ENCODE measurements at regions not wholly inside any gene's neighbourhood (a gene's known extent, or its start where the extent isn't known, plus 50 kb on each side); places are given as distances from the start of the nearest gene placed in this dataset.
"Not testable (repeated sequence)": the region's sequence is repeated elsewhere in the genome, so short reads cannot be mapped to it uniquely, and the experiment has no call there.

GRCh38 chr3:48101301-48101650 lies 85.1 kb upstream of the MAP4 start:
- peak overlapping the region; percentile 14 for H3K4me2 ChIP-seq (ENCODE audit: insufficient read depth, low read length)

GRCh38 chr3:48092270-48092669 lies 76.1 kb upstream of the MAP4 start:
- H3K9me3 ChIP-seq (ENCODE audit: low read depth, low read length): no peaks in the 10 kb centered on the region

More at GRCh38 chr3:48101301-48101650, 85.1 kb upstream of the MAP4 start:
- not testable (repeated sequence) for H3K9me3 ChIP-seq (ENCODE audit: low read depth, low read length); H3K79me2 ChIP-seq (ENCODE audit: insufficient read depth, low read length); H3K4me1 ChIP-seq (ENCODE audit: insufficient read depth, low read length); H3K4me3 ChIP-seq (ENCODE audit: insufficient read depth, low read length); H3K27ac ChIP-seq (ENCODE audit: low read depth, low read length); H2AFZ ChIP-seq (ENCODE audit: low read length); H3K27me3 ChIP-seq (ENCODE audit: insufficient read depth, low read length); DNase-seq (ENCODE audit: insufficient read length, low spot score, missing footprints); H3K36me3 ChIP-seq (ENCODE audit: insufficient read depth, low read length); H4K20me1 ChIP-seq (ENCODE audit: insufficient read depth, low read length)

GRCh38 chr3:48090166-48090939 lies 74.1 kb upstream of the MAP4 start:
- no peaks in the 10 kb centered on the region for H3K9me3 ChIP-seq (ENCODE audit: low read depth, low read length)
- H3K36me3 ChIP-seq (ENCODE audit: insufficient read depth, low read length): no peaks in the 10 kb centered on the region
- H3K4me2 ChIP-seq (ENCODE audit: insufficient read depth, low read length): peak overlapping the region; percentile 87
- no peak overlapping the region for H2AFZ ChIP-seq (ENCODE audit: low read length)
- H3K4me1 ChIP-seq (ENCODE audit: insufficient read depth, low read length): peaks cover 29% of the 10 kb centered on the region
- TF ChIP-seq CTCF (IDR thresholded peaks at IDR 0.05; ENCODE audit: extremely low read depth, low read depth, low read length): no peak
- no peaks in the 10 kb centered on the region for H3K27me3 ChIP-seq (ENCODE audit: insufficient read depth, low read length)
- DNase-seq (ENCODE audit: insufficient read length, low spot score, missing footprints): peak; percentile 8
- H3K79me2 ChIP-seq (ENCODE audit: insufficient read depth, low read length): peaks cover 32% of the 10 kb centered on the region
- no peak overlapping the region for H3K27ac ChIP-seq (ENCODE audit: low read depth, low read length)
- no peak overlapping the region for H3K4me3 ChIP-seq (ENCODE audit: insufficient read depth, low read length)
- H4K20me1 ChIP-seq (ENCODE audit: insufficient read depth, low read length): peaks cover 15% of the 10 kb centered on the region

More at GRCh38 chr3:48092270-48092669, 76.1 kb upstream of the MAP4 start:
- Histone ChIP-seq H3K4me1 (ENCODE audit: insufficient read depth, low read length) (peaks cover 11% of the 10 kb centered on the region), H4K20me1 (ENCODE audit: insufficient read depth, low read length) (peaks cover under 1% of the 10 kb centered on the region), H3K27ac (ENCODE audit: low read depth, low read length) (no peak overlapping the region), H2AFZ (ENCODE audit: low read length) (no peak overlapping the region), H3K79me2 (ENCODE audit: insufficient read depth, low read length) (peaks cover 12% of the 10 kb centered on the region), H3K4me2 (ENCODE audit: insufficient read depth, low read length) (no peak overlapping the region), H3K36me3 (ENCODE audit: insufficient read depth, low read length) (no peaks in the 10 kb centered on the region), H3K4me3 (ENCODE audit: insufficient read depth, low read length) (no peak overlapping the region), H3K27me3 (ENCODE audit: insufficient read depth, low read length) (no peaks in the 10 kb centered on the region)
- no peak for DNase-seq (ENCODE audit: insufficient read length, low spot score, missing footprints)
- no peak for TF ChIP-seq CTCF (IDR thresholded peaks at IDR 0.05; ENCODE audit: extremely low read depth, low read depth, low read length)

GRCh38 chr3:48088749-48089466 lies 72.7 kb upstream of the MAP4 start:
- peak; percentile 5 for TF ChIP-seq CTCF (IDR thresholded peaks at IDR 0.05; ENCODE audit: extremely low read depth, low read depth, low read length)
- peaks cover 25% of the 10 kb centered on the region for H4K20me1 ChIP-seq (ENCODE audit: insufficient read depth, low read length)
- H2AFZ ChIP-seq (ENCODE audit: low read length): peak overlapping the region; percentile 83

More at GRCh38 chr3:48088749-48089466, 72.7 kb upstream of the MAP4 start:
- no peaks in the 10 kb centered on the region for H3K27me3 ChIP-seq (ENCODE audit: insufficient read depth, low read length)
- H3K4me3 ChIP-seq (ENCODE audit: insufficient read depth, low read length): peak overlapping the region; percentile 83
- peaks cover 38% of the 10 kb centered on the region for H3K4me1 ChIP-seq (ENCODE audit: insufficient read depth, low read length)
- peaks cover 46% of the 10 kb centered on the region for H3K79me2 ChIP-seq (ENCODE audit: insufficient read depth, low read length)
- peak overlapping the region; percentile 97 for H3K27ac ChIP-seq (ENCODE audit: low read depth, low read length)
- no peaks in the 10 kb centered on the region for H3K9me3 ChIP-seq (ENCODE audit: low read depth, low read length)
- H3K4me2 ChIP-seq (ENCODE audit: insufficient read depth, low read length): peak overlapping the region; percentile 98
- H3K36me3 ChIP-seq (ENCODE audit: insufficient read depth, low read length): peaks cover 3% of the 10 kb centered on the region
- DNase-seq (ENCODE audit: insufficient read length, low spot score, missing footprints): peak; percentile 97

Measured in osteoblast (primary cell).